K562 (cell line): ENCODE measurements at regions not wholly inside any gene's neighbourhood (a gene's known extent, or its start where the extent isn't known, plus 50 kb on each side); places are given as distances from the start of the nearest gene placed in this dataset.

ENCODE experiments used
- DDX20 ChIP-seq: fragments of 450-650 bp; IDR thresholded peaks from 2 replicates; pipeline ENCODE4 v1.6.1; 2016; ENCODE audit warnings: missing genetic modification characterization, low read depth, mild to moderate bottlenecking, missing compliant biosample characterization, moderate library complexity
- ESRRB ChIP-seq: fragments of 250-450 bp; sonication (Bioruptor Pico); IDR thresholded peaks from 2 replicates; pipeline ENCODE4 v1.5.0; 2020; ENCODE audit warnings: mild to moderate bottlenecking, moderate library complexity, borderline replicate concordance
- HDAC3 ChIP-seq: fragments of 450-650 bp; IDR thresholded peaks from 2 replicates; pipeline ENCODE4 v1.6.1; 2018; ENCODE audit warnings: borderline replicate concordance, mild to moderate bottlenecking, moderate library complexity; ENCODE audit not compliant: partially characterized antibody
- HNRNPLL ChIP-seq: fragments of 200-400 bp; formaldehyde crosslinking; IDR thresholded peaks from 2 replicates; pipeline ENCODE4 v1.6.1; 2017; ENCODE audit warnings: low read length, low read depth, mild to moderate bottlenecking; ENCODE audit not compliant: poor library complexity, severe bottlenecking
- MEF2D ChIP-seq: conservative IDR thresholded peaks from 2 replicates; pipeline ENCODE4 v1.6.1; 2016; ENCODE audit warnings: low read depth, missing genetic modification characterization, missing compliant biosample characterization
- SMARCA5 ChIP-seq: fragments of 450-650 bp; IDR thresholded peaks from 2 replicates; pipeline ENCODE4 v1.6.1; 2016
- SMARCC2 ChIP-seq: fragments of 450-650 bp; IDR thresholded peaks from 2 replicates; pipeline ENCODE4 v1.6.1; 2017; ENCODE audit warnings: antibody characterized with exemption, moderate library complexity, mild to moderate bottlenecking, low read depth
- TEAD4 ChIP-seq, 2 experiments: sonication (generic) in 1 of 2; formaldehyde crosslinking in 1 of 2; IDR thresholded peaks; 2 replicates each; pipeline versions ENCODE4 v1.6.1 to v1.8.0; 2012 to 2022; ENCODE audit warnings: borderline replicate concordance in 1 of 2, inconsistent platforms in 1 of 2, low read length in 1 of 2, mild to moderate bottlenecking in 1 of 2, missing genetic modification reagents in 1 of 2
- ZBED1 ChIP-seq: IDR thresholded peaks from 2 replicates; pipeline ENCODE4 v1.6.1; 2014
- ZNF668 ChIP-seq: fragments of 250-450 bp; sonication (Bioruptor Pico); IDR thresholded peaks from 2 replicates; pipeline ENCODE4 v1.8.0; 2022; ENCODE audit warnings: mild to moderate bottlenecking, inconsistent platforms
- TF ChIP-seq, protein P1 (sequence below): fragments of 450-650 bp; formaldehyde crosslinking; IDR thresholded peaks from 2 replicates; pipeline ENCODE4 v1.4.0; 2020; ENCODE audit warnings: mild to moderate bottlenecking, moderate library complexity
- TF ChIP-seq, protein P2 (sequence below): fragments of 200-400 bp; formaldehyde crosslinking; IDR thresholded peaks from 2 replicates; pipeline ENCODE4 v1.6.1; 2017; ENCODE audit warnings: mild to moderate bottlenecking, low read depth, low read length, moderate library complexity
- TF ChIP-seq, protein P3 (sequence below): sonication (generic); formaldehyde crosslinking; IDR thresholded peaks from 2 replicates; pipeline ENCODE4 v1.8.0; 2022; ENCODE audit warnings: mild to moderate bottlenecking, missing genetic modification reagents, borderline replicate concordance
- TF ChIP-seq, protein P4 (sequence below): fragments of 250-450 bp; sonication (Bioruptor Pico); IDR thresholded peaks from 2 replicates; pipeline ENCODE4 v1.4.0; 2020
- TF ChIP-seq, protein P5 (sequence below): fragments of 250-450 bp; sonication (Bioruptor Pico); IDR thresholded peaks from 2 replicates; pipeline ENCODE4 v1.8.0; 2022; ENCODE audit warnings: moderate library complexity, mild to moderate bottlenecking, inconsistent platforms

DNA sequence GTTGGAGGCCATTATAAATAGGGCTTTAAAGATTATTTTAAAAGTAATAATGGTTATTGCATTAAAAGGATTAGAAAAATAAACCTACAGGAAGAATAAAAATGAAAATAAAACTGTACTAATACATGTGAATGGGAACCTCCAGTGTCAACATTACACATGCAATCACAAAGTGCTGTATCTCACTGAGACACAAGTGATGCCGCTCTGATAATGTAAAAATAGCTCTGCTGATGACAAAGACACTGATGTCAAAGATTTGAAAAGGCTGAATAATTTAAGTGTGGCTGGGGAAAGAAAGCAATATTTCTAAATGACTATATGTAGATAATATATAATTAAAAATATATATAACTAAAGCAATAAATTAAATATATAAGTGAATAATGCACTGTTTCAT lies 129.1 kb upstream of the RAP2B start (continued):
- TF ChIP-seq, protein P1, sequence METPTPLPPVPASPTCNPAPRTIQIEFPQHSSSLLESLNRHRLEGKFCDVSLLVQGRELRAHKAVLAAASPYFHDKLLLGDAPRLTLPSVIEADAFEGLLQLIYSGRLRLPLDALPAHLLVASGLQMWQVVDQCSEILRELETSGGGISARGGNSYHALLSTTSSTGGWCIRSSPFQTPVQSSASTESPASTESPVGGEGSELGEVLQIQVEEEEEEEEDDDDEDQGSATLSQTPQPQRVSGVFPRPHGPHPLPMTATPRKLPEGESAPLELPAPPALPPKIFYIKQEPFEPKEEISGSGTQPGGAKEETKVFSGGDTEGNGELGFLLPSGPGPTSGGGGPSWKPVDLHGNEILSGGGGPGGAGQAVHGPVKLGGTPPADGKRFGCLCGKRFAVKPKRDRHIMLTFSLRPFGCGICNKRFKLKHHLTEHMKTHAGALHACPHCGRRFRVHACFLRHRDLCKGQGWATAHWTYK (CRISPR knock-in tag), result no peak
- peak; percentile 47; the same call in 1 of the 2 replicates for TF ChIP-seq SMARCC2
- TF ChIP-seq, protein P2, sequence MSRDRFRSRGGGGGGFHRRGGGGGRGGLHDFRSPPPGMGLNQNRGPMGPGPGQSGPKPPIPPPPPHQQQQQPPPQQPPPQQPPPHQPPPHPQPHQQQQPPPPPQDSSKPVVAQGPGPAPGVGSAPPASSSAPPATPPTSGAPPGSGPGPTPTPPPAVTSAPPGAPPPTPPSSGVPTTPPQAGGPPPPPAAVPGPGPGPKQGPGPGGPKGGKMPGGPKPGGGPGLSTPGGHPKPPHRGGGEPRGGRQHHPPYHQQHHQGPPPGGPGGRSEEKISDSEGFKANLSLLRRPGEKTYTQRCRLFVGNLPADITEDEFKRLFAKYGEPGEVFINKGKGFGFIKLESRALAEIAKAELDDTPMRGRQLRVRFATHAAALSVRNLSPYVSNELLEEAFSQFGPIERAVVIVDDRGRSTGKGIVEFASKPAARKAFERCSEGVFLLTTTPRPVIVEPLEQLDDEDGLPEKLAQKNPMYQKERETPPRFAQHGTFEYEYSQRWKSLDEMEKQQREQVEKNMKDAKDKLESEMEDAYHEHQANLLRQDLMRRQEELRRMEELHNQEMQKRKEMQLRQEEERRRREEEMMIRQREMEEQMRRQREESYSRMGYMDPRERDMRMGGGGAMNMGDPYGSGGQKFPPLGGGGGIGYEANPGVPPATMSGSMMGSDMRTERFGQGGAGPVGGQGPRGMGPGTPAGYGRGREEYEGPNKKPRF, result no peak
- TF ChIP-seq TEAD4 (IDR thresholded peaks at IDR 0.05; ENCODE audit: low read length), result peak; percentile 77
- TF ChIP-seq TEAD4 (CRISPR knock-in tag; IDR thresholded peaks at IDR 0.05; ENCODE audit: borderline replicate concordance), result no peak
- TF ChIP-seq ZNF668 (CRISPR knock-in tag), result no peak
- TF ChIP-seq, protein P3, sequence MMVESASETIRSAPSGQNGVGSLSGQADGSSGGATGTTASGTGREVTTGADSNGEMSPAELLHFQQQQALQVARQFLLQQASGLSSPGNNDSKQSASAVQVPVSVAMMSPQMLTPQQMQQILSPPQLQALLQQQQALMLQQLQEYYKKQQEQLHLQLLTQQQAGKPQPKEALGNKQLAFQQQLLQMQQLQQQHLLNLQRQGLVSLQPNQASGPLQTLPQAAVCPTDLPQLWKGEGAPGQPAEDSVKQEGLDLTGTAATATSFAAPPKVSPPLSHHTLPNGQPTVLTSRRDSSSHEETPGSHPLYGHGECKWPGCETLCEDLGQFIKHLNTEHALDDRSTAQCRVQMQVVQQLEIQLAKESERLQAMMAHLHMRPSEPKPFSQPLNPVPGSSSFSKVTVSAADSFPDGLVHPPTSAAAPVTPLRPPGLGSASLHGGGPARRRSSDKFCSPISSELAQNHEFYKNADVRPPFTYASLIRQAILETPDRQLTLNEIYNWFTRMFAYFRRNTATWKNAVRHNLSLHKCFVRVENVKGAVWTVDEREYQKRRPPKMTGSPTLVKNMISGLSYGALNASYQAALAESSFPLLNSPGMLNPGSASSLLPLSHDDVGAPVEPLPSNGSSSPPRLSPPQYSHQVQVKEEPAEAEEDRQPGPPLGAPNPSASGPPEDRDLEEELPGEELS (CRISPR knock-in tag), result no peak
- no peak for TF ChIP-seq DDX20
- no peak for TF ChIP-seq ESRRB (CRISPR knock-in tag)
- TF ChIP-seq HNRNPLL, result no peak
- no peak for TF ChIP-seq SMARCA5
- no peak for TF ChIP-seq ZBED1
- TF ChIP-seq, protein P4, sequence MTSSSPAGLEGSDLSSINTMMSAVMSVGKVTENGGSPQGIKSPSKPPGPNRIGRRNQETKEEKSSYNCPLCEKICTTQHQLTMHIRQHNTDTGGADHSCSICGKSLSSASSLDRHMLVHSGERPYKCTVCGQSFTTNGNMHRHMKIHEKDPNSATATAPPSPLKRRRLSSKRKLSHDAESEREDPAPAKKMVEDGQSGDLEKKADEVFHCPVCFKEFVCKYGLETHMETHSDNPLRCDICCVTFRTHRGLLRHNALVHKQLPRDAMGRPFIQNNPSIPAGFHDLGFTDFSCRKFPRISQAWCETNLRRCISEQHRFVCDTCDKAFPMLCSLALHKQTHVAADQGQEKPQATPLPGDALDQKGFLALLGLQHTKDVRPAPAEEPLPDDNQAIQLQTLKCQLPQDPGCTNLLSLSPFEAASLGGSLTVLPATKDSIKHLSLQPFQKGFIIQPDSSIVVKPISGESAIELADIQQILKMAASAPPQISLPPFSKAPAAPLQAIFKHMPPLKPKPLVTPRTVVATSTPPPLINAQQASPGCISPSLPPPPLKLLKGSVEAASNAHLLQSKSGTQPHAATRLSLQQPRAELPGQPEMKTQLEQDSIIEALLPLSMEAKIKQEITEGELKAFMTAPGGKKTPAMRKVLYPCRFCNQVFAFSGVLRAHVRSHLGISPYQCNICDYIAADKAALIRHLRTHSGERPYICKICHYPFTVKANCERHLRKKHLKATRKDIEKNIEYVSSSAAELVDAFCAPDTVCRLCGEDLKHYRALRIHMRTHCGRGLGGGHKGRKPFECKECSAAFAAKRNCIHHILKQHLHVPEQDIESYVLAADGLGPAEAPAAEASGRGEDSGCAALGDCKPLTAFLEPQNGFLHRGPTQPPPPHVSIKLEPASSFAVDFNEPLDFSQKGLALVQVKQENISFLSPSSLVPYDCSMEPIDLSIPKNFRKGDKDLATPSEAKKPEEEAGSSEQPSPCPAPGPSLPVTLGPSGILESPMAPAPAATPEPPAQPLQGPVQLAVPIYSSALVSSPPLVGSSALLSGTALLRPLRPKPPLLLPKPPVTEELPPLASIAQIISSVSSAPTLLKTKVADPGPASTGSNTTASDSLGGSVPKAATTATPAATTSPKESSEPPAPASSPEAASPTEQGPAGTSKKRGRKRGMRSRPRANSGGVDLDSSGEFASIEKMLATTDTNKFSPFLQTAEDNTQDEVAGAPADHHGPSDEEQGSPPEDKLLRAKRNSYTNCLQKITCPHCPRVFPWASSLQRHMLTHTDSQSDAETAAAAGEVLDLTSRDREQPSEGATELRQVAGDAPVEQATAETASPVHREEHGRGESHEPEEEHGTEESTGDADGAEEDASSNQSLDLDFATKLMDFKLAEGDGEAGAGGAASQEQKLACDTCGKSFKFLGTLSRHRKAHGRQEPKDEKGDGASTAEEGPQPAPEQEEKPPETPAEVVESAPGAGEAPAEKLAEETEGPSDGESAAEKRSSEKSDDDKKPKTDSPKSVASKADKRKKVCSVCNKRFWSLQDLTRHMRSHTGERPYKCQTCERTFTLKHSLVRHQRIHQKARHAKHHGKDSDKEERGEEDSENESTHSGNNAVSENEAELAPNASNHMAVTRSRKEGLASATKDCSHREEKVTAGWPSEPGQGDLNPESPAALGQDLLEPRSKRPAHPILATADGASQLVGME (CRISPR knock-in tag), result no peak
- TF ChIP-seq, protein P5, sequence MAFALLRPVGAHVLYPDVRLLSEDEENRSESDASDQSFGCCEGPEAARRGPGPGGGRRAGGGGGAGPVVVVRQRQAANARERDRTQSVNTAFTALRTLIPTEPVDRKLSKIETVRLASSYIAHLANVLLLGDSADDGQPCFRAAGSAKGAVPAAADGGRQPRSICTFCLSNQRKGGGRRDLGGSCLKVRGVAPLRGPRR (CRISPR knock-in tag), result no peak
- TF ChIP-seq MEF2D, result peak; percentile 97
- TF ChIP-seq HDAC3, result peak; percentile 38
